Epithelial cell of proximal tubule (primary cell): ENCODE measurements at regions not wholly inside any gene's neighbourhood (a gene's known extent, or its start where the extent isn't known, plus 50 kb on each side); places are given as distances from the start of the nearest gene placed in this dataset.

Experiments used
- DNase-seq: peaks from one replicate; pipeline ENCODE4 v3.0.0-alpha.2; 2011; ENCODE audit warnings: low read depth
- H3K4me3 ChIP-seq: 2 replicates; pipeline ENCODE4 v1.5.1; 2011; ENCODE audit warnings: low read depth, mild to moderate bottlenecking, low read length
- CTCF ChIP-seq: conservative IDR thresholded peaks from 2 replicates; pipeline ENCODE4 v1.5.1; 2012; ENCODE audit warnings: low read depth, mild to moderate bottlenecking, low read length

- no peak for DNase-seq
- no peak overlapping the region for H3K4me3 ChIP-seq
- no peak for TF ChIP-seq CTCF
These were observed 160.0 kb downstream of the OSR1 start for GRCh38 chr2:19198381-19198780.

GRCh38 chr2:19195661-19196060 lies 162.8 kb downstream of the OSR1 start:
- TF ChIP-seq CTCF, result no peak
- no peak for DNase-seq

GRCh38 chr2:19189391-19189790 lies 169.0 kb downstream of the OSR1 start:
- H3K4me3 ChIP-seq, result no peak overlapping the region
- no peak for DNase-seq
- no peak for TF ChIP-seq CTCF

More at GRCh38 chr2:19195661-19196060, 162.8 kb downstream of the OSR1 start:
- H3K4me3 ChIP-seq, result no peak overlapping the region

GRCh38 chr2:19187323-19188020 lies 171.0 kb downstream of the OSR1 start:
- TF ChIP-seq CTCF, result no peak
- H3K4me3 ChIP-seq, result no peak overlapping the region
- DNase-seq, result no peak

- no peak for DNase-seq
- H3K4me3 ChIP-seq, result no peak overlapping the region
- TF ChIP-seq CTCF, result no peak
These were observed 173.3 kb downstream of the OSR1 start for GRCh38 chr2:19185086-19185485.

- no peak for DNase-seq
- H3K4me3 ChIP-seq, result no peak overlapping the region
- TF ChIP-seq CTCF, result no peak
These were observed 180.2 kb downstream of the OSR1 start for GRCh38 chr2:19178175-19178574.

- TF ChIP-seq CTCF, result no peak
These were observed 181.4 kb downstream of the OSR1 start for GRCh38 chr2:19176977-19177376.

More at GRCh38 chr2:19176977-19177376, 181.4 kb downstream of the OSR1 start:
- no peak for DNase-seq
- no peak overlapping the region for H3K4me3 ChIP-seq
